ENCODE measurements at regions not wholly inside any gene's neighbourhood (a gene's known extent, or its start where the extent isn't known, plus 50 kb on each side); places are given as distances from the start of the nearest gene placed in this dataset.

DNA sequence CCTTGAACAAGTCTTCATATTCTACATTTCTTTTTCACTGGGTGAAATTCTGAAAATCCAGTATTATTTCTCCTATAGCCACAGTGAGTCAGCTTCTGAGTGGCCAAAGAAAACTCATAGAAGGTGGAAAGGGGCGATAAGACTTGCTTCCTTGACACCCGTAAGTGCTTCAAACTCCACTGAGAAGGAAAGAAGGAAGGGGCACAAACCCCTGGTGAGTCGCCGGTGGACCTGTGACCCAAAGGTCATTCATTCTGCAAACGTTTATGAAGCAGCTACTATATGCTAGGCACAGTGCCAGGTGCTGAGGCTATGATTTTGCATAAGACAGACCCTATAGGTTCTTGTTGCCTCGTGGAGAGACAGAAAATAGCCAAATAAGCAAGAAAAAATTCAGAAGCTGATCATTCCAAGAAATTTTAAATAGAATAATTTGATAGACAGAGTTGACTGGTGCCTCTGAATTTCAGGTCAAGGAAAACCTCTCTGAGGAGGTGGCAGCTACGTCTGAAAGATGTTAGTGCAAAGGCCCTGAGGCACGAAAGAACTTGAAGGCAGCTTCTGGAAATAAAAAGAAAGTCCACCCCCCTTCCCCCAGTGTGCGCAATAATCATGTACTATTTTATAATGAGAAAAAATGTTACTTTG is 118.2 kb downstream of the CD24 start:
- H3K4me3 ChIP-seq (ENCODE audit: low read depth, low read length), result no peak overlapping the region
- no peak for DNase-seq (ENCODE audit: low read depth)
- TF ChIP-seq, protein P1, sequence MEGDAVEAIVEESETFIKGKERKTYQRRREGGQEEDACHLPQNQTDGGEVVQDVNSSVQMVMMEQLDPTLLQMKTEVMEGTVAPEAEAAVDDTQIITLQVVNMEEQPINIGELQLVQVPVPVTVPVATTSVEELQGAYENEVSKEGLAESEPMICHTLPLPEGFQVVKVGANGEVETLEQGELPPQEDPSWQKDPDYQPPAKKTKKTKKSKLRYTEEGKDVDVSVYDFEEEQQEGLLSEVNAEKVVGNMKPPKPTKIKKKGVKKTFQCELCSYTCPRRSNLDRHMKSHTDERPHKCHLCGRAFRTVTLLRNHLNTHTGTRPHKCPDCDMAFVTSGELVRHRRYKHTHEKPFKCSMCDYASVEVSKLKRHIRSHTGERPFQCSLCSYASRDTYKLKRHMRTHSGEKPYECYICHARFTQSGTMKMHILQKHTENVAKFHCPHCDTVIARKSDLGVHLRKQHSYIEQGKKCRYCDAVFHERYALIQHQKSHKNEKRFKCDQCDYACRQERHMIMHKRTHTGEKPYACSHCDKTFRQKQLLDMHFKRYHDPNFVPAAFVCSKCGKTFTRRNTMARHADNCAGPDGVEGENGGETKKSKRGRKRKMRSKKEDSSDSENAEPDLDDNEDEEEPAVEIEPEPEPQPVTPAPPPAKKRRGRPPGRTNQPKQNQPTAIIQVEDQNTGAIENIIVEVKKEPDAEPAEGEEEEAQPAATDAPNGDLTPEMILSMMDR (IDR thresholded peaks at IDR 0.05; ENCODE audit: insufficient read depth, low read length), result no peak

DNA sequence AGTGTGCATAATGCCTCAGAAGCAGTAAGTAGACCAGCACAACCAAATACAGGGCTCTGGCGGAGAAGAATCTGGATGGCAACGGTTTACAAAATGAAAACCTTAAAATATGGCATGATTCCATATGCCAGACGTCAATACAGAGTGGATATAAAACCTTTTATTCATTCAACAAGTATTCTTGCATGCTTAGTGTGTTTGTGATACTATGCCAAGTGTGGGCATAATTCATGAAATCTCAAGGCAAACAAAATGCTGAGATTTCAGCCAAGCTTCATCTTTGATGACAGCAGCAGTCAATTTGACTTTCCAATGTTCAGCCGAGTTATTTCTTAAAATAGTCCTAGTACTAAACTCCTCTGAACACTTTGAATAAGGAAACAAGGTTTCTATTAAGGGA is 119.4 kb downstream of the CD24 start:
- DNase-seq (ENCODE audit: low read depth), result no peak
- no peak overlapping the region for H3K4me3 ChIP-seq (ENCODE audit: low read depth, low read length)
- TF ChIP-seq, protein P1 (IDR thresholded peaks at IDR 0.05; ENCODE audit: insufficient read depth, low read length), result no peak

DNA sequence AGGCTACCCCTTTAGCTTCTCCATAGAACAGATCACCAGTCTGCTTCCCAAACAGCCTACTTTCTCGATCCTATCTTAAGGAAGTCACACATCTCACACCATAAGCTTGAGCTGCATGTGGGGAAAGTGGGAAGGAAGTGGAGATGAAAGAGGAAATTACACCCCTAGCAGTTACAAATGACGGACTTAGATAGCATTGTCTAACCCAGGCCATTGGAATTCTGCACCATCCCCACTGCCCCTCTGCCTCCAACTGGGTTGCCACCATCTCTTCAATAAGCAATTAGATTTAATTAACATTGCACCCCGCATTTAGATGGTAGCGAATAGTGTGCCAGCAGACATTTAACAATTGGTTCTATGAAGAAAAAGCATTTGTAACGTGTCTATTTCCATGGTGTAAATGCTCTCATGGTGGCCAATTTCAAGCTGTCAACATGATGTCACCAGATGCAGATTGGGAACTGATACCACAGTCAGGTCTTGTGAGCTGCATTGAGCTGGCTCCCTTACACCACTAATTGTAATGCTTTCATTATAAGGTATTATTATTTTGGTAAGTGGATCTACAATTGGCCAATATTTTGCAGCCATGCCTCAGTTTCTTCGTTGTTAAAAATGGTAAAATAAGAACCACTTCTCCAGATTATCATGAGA is 124.7 kb downstream of the CD24 start:
- DNase-seq (ENCODE audit: low read depth), result no peak
- H3K4me3 ChIP-seq (ENCODE audit: low read depth, low read length), result no peak overlapping the region
- TF ChIP-seq, protein P1 (IDR thresholded peaks at IDR 0.05; ENCODE audit: insufficient read depth, low read length), result no peak

DNA sequence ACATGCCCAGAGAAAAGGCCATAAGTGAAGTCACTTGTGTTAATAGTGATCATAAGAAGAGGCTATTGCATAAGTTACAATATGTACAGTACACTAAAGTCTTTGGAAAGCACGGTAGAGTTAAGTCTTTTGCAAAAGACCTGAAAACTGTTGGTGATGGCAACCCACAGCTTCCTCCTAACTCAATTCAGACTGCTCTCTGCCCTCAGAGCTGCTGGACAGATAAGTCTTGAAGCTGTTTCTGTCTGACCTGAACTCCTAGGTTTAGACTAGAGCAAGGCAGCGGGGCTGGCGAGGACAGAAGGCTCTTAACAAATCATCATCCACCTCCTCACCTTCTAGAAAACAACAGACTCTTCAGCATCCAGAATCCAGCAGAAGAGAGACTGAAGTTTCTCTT is 125.4 kb downstream of the CD24 start:
- H3K4me3 ChIP-seq (ENCODE audit: low read depth, low read length), result no peak overlapping the region
- no peak for DNase-seq (ENCODE audit: low read depth)
- TF ChIP-seq, protein P1 (IDR thresholded peaks at IDR 0.05; ENCODE audit: insufficient read depth, low read length), result no peak

DNA sequence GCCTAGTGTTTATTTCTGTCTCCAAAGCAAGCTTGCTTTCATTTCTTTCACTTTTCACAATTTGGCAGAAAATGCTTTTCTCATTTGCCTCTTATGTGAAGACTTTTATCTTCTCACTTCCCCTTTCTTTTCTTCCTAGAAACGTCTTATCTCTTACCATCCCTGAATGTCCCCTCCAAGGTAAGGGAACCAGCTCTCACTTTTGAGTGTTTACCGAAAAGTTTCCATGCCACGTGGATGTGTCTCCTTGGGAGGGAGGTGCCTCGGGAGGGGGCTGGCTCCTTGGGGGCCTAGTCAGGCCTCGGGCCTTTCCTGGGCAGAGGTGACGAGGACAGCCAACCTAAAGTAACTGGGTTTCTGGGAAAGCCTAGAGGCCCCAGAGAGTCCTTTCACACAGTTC is 127.4 kb downstream of the CD24 start:
- DNase-seq (ENCODE audit: low read depth), result no peak
- H3K4me3 ChIP-seq (ENCODE audit: low read depth, low read length), result no peak overlapping the region
- TF ChIP-seq, protein P1 (IDR thresholded peaks at IDR 0.05; ENCODE audit: insufficient read depth, low read length), result no peak

DNA sequence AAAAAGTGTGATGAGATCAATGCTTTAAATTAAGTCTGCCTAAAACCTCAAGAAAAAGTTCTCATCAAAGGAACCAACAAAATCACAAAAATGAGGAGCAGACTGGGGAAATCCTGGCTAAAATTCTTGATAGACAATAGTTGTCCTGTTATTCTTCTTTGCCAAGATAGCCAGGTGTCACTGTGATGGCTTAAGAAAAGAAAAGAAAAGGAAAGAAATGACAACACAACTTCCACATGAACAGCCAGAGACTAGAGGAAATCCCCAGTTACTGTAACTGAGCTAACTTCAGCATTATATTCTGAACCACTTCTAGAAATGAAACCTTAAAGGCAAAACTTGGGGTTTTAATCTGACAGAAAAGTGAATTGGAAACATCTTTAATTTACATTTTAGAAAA is 129.6 kb downstream of the CD24 start:
- TF ChIP-seq, protein P1 (IDR thresholded peaks at IDR 0.05; ENCODE audit: insufficient read depth, low read length), result no peak
- DNase-seq (ENCODE audit: low read depth), result no peak
- H3K4me3 ChIP-seq (ENCODE audit: low read depth, low read length), result no peak overlapping the region
